Activated CD8-positive, alpha-beta memory T cell treated with anti-CD3 and anti-CD28 coated beads, Interleukin-2, amount 50 U/mL, for 24 hours (primary cell): ENCODE measurements at regions not wholly inside any gene's neighbourhood (a gene's known extent, or its start where the extent isn't known, plus 50 kb on each side); places are given as distances from the start of the nearest gene placed in this dataset.

Source experiments
- DNase-seq: peaks from one replicate; pipeline ENCODE4 v3.0.0-alpha.2; 2020; ENCODE audit errors: extremely low read depth

DNA sequence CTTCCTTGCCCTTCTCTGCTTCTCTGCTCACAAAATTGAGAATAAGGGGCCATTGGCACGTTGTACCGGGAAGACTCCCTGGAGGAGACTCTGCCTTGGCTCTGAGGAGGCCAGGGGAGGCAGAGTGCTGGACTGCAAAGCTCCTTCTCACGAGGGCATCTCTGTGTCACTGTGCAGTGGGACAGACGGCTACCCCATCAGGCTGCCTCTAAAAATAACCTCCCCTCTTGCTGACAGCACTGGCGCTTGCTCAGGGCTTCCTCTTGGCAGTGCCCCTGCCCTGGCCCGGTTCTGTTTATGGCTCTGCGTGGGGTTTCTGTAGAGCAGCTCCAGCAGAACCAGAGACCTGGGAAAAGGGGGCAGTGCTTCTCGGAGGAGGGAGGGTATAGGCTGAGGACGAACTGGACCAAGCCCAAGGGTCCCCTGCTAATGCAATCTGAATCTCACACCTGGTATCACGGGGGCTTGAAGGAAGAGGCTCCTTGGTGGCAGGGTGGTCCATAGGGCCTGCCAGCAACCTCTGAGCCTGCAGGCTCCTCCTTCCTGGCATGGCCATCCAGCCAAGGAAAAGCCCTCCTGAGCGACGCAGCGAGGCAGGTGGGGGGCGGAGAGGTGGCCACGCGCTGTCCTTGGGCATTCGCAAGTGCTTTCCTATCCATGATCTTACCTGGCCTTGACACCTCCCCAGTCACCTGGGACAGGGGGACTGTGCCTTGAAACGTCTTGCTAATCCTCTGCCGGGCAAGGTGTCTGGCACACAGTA, 63.3 kb upstream of the TLE3 start:
- DNase-seq = no peak

DNA sequence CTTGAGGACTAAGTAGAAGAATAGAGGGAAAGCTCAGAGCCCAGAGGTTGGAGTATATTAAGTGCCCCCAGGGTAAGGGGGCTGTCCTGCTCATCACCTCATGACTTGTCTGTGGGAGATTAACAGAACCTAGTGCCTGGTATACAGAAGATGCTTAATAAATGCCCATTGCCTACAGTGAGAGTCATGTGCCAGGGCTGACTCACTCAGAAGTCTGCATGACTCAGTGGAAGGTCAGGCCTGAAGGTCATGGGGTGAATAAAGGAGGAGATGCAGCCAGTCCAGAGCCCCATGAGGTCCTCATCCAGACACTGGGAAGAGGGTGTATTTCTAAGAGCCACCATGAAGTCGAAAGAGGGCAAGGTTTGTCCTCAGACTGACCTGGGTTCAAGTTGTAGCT, 62.5 kb upstream of the TLE3 start:
- DNase-seq = no peak

DNA sequence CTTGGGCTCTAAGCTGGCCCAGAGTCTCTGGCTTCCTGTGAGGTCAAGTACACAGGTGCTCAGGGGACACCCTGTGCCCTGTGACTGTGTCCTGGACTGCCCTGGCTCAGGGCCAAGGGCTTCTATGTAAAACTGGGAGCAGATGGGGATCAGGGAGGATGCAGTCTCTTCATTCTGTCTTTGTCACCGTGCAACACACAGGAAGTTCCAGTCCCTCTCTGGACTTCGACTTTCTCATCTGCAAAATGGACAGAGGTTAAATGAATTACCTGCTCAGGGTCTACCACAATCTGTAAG, 61.9 kb upstream of the TLE3 start:
- DNase-seq = no peak

DNA sequence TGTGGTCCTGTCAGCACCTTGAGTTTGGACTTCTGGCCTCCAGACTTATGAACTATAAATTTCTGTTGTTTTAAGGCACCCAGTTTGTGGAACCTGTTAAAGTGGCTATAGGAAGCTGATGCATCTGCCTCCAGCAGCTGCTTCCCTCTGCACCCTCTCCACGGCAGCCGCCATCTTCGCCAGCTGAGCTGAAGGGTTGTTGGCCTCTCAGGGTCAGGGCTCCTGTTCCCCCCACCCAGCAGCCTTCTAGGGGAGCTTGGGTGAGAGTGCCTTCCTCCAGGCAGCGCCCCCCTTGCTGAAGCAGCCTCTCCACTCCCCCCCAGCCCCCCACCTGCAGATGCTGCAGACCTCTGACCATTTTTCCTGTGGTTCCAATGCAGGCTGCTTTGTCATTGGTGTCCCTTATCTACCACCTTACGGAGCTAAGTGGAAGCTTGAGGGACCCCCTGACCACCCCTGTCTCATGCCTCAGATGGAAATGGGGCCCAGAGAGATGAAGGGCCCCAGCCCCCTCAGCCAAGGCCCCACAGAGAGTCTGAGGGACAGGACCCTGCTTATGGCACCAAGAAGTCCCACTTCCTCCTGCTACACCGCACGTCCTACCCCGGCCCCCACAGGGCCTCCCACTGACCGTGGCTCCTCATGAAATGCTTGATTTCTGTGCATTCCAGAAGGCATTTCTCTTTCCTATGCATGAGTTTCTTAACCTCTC, 61.4 kb upstream of the TLE3 start:
- no peak for DNase-seq

DNA sequence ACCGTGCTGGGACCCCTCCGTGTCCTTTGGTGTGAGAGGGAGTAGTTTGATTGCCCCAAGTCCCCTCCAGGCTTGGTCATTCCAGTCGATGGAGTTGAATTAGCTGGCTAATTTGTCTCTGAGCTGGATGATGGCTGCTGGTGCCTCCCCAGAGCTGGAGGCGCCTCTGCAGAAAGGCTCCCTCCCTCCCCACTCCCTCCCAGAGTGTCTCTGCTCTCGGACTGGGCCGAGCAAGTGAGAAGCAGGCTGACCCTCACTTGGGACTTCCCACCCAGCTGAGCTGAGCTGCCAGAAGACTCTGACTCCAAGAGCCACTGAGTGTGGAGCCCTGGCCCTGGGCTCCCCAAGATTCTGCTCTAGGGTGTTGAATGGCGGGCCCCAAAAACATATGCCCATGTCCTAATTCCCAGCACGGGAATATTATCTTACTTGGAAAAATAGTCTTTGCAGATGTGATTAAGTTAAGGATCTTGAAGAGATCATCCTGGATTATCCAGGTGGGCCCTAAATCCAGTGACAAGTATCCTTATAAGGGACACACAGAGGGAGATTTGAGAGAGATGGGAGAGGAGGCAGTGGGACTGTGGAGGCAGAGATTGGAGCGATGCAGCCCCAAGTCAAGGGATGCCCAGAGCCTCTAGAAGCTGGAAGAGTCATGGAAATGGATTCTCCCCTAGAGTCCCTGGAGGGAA, 60.7 kb upstream of the TLE3 start:
- DNase-seq = no peak

DNA sequence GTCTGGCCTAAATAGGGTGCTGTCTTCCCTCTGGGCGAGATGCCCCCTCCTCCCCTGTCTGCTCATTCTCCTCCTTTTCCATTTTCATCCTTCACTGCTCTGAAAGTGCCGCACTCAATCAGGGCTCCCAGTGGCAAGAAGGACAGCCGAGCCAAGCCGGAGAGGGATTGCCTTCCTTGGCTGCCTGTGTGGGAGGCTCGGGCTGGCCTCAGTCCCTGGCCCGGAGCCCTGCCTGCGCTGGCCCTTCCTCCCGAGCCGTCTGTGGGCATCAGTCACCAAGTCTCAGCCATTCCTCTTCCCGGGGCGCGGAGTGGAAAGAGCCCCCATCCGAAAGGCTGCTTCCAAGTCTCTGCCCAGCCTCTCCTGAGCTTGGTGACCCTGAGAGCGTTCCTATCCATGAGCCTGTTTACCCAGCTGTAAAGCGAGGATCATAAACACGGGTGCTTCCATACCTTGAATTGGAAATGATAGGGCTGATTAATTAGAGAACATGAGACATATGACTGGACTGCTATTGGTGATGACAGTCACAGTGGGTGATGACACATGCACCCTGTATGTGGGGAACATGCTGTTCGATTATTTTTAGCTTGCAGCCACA, 59.1 kb upstream of the TLE3 start:
- DNase-seq = no peak

DNA sequence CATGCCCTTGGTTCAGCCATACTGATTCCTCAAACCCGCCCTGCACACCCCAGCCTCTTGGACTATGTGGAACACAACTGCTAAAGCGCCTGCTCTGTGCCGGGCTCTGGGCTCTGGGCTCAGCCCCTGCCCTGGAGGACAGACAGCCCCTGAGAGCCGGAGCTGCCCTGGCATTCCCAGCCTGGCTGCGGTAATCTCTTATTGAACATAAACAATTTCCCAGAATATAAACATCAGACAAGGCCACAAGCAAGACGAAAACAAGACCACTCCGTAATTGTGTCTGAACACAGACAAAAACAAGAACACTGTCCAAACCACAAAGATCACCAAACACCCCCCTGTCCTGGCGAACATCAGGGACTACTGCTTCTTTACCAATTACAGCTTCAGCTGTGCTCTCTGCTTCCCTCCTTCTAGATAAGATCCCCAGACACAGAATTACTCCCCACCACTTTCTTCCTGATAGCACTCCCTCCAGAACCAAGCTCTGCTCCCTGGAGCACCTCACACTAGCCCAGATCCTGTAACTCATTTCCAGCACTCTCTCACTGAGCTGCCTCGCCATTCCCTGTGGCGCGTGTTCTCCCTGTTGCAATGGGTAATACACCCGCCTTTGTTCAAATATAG, 57.1 kb upstream of the TLE3 start:
- no peak for DNase-seq

DNA sequence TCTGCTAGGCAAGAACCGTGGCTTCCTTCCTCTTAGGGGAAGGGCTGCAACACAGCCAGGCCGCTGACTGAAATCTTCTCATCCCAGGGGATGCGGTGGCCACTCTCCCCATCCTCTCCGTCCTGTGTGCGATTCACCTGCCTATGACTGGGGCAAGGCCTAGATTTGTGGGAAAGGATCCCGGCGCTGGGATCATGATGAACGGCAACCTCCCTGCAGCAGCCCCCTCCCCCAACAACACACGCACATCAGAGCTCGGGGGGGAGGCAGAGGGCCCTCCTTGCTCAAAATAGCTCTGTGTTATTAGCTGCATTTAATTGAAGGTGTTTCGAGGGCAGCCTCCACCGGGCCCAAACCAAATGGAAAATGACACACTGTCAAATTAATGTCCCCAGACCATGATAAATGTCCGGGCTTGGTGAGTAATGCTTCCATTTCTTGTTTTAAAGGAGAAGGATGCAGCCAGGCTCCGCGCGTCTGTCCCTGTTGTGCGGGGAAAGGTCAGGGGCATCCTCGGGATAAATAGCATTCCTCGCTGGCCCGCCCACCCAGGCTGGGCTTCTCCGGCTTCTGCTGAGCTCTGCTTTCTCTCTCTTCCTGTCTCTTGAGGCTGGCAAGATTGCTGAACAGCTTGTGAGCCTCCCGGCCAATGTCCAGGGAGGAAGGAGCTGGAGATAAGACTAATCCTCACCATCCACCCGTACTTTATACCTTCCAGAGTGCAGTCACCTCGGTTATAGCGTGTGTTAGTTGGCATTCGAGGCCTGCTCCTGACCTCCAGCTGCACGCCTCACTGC, 56.4 kb upstream of the TLE3 start:
- no peak for DNase-seq

DNA sequence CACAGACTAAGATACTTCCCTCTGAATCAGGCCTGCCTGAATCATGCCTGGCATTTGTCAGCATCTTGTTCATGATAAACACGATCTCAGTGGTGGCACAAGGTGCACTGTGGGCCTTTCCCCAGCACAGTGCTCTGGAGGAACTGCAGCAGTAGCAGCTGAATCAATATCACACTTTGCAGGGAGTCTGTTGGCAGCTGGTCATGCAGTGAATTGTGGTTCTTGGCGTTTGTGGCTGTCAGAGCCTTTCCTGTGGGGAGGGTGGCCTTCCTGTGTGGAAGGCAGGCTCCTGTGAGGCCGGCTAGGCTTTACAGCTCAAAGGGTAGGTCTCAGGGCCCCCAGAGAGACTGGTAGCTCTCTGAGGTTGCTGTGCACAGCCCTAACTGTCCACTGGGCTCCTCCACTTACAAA, 54.4 kb upstream of the TLE3 start:
- DNase-seq = no peak

DNA sequence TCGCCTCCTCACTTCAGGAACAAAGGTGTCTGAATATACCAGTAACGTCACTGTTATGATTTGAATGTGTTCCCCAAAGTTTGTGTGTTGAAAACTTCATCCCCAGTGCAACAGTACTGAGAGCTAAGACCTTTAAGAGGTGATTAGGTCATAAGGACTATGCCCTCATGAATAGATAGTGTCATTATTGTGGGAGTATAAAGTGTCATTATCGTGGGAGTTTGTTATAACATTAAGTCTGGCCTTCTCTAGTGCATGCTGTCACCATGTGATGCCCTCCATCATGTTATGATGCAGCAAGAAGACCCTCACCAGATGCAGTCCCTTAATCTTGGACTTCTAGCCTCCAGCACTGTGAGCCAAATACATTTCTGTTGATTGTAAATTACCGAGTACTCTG, 53.7 kb upstream of the TLE3 start:
- no peak for DNase-seq

DNA sequence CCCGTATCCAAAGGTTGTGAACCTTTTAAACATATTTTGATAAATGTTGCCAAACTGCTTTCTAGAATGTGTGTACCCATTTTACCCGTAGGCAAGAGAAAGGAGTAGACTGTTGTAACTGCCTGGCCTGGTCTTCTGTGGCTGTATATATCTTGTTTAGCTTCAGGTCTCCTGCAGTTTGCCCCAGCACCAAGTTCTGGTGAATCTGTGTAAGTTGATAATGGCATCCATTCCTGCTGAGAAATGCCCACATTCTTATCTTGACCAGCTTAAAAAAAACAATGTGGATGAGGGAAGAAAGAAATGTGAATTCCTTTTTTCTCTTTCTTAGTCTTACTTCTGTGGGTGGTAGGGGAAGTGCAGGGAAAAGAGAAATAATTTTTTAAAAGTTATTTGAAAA, 53.3 kb upstream of the TLE3 start:
- DNase-seq = no peak

DNA sequence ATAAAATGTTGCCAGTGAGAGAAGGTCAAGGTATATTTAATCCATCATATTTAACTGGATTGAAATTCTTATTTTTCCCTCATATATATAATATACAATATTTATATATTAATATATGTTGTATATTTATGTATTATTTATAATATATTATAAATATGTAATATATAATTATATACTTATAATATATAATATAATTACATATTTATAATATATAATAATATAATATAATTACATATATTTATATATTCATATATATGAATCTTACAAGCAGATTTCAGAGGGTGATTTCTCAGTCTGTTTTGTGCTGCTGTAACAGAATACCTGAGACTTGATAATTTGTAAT, 52.7 kb upstream of the TLE3 start:
- DNase-seq = no peak

DNA sequence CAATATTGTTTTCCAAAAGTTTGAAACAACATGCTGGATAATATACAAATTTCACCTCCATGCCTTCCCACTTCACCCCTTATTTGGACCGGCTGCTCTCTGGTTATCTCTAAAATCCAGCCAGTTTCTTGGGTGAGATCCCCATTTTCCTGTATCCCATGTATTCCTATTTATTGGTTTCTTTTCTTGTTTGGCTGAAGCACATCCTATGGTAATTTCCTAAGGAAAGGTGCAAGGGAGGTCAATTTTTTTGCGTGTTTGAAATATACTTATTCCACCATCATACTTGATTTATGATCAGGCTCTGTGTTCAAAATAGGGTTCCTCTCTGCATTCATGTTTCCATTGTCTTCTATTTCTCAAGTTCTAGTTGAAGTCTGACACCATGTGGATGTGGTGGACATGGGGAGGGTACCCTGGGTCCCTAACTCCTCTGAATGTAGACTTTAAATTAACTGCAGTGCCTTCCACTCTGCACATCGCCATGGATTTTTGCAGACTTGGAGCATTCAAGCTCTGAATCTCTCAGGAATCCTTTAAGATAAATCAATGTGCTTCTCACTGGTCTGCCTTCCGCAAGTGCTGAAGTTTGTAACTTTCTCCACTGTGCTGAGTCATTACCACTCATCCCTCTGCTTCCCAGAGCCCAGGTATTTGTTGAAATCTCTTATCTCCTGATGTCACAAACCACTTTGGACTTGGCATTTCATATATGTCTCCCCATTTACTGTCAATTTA, 52.1 kb upstream of the TLE3 start:
- no peak for DNase-seq

DNA sequence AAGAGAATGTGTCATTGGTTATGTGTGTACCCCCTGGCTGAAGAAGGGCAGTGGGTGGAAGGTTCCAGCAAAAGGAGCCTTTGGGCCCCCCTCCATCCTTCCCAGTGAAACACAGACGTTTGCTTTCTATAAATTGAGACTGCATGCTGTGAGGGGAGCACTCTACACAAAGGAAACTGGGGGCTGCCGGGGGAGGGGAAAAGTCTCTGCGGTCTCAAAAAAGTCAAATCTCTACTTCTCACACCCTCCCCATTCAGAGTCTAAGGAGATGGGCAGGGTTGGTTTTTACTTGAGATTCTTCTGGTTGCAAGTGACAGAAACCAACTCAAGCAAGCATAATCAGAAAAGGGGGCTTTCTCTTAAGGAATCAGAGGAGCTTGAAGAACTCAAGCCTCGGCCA, 50.1 kb upstream of the TLE3 start:
- no peak for DNase-seq
